SK-N-SH treated with all-trans-retinoic acid at 6 μM for 48 hours (cell line): ENCODE measurements at regions not wholly inside any gene's neighbourhood (a gene's known extent, or its start where the extent isn't known, plus 50 kb on each side); places are given as distances from the start of the nearest gene placed in this dataset.
"Not testable (repeated sequence)": the region's sequence is repeated elsewhere in the genome, so short reads cannot be mapped to it uniquely, and the experiment has no call there.

Source experiments
- ATAC-seq: fragments of 200-7000 bp; cut with Tn5 transposase; 3 replicates; pipeline ENCODE4 v1.9.1; 2020; ENCODE audit warnings: mild to moderate bottlenecking, moderate library complexity
- ARNTL ChIP-seq: fragments of 450-650 bp; formaldehyde crosslinking; IDR thresholded peaks from 2 replicates; pipeline ENCODE4 v1.5.0; 2020; ENCODE audit warnings: low read depth, mild to moderate bottlenecking, moderate library complexity, borderline replicate concordance
- BACH2 ChIP-seq: fragments of 250-450 bp; sonication (Bioruptor Pico); IDR thresholded peaks from 2 replicates; pipeline ENCODE4 v1.9.0; 2021; ENCODE audit warnings: mild to moderate bottlenecking, borderline replicate concordance
- CSDC2 ChIP-seq: fragments of 250-450 bp; sonication (Bioruptor Pico); IDR thresholded peaks from 2 replicates; pipeline ENCODE4 v1.5.0; 2020; ENCODE audit warnings: mild to moderate bottlenecking, moderate library complexity
- ESRRG ChIP-seq: fragments of 250-450 bp; sonication (Bioruptor Pico); IDR thresholded peaks from 2 replicates; pipeline ENCODE4 v1.6.1; 2021; ENCODE audit warnings: mild to moderate bottlenecking
- GLIS3 ChIP-seq: fragments of 250-450 bp; sonication (Bioruptor Pico); IDR thresholded peaks from 2 replicates; pipeline ENCODE4 v1.5.0; 2020; ENCODE audit warnings: mild to moderate bottlenecking, moderate library complexity
- ISL1 ChIP-seq: fragments of 250-450 bp; sonication (Bioruptor Pico); IDR thresholded peaks from 2 replicates; pipeline ENCODE4 v2.1.2; 2022; ENCODE audit warnings: mild to moderate bottlenecking, moderate library complexity
- OSR1 ChIP-seq: fragments of 250-450 bp; sonication (Bioruptor Pico); IDR thresholded peaks from 2 replicates; pipeline ENCODE4 v1.8.0; 2022; ENCODE audit warnings: moderate library complexity, mild to moderate bottlenecking, inconsistent platforms
- RARB ChIP-seq: fragments of 250-450 bp; sonication (Bioruptor Pico); IDR thresholded peaks from 2 replicates; pipeline ENCODE4 v1.8.0; 2021; ENCODE audit warnings: mild to moderate bottlenecking, moderate library complexity
- SNAI2 ChIP-seq: fragments of 250-450 bp; sonication (Bioruptor Pico); IDR thresholded peaks from 2 replicates; pipeline ENCODE4 v1.5.0; 2020; ENCODE audit warnings: mild to moderate bottlenecking, moderate library complexity
- TCF4 ChIP-seq: fragments of 250-450 bp; sonication (Bioruptor Pico); IDR thresholded peaks from 2 replicates; pipeline ENCODE4 v1.8.0; 2021; ENCODE audit warnings: mild to moderate bottlenecking, moderate library complexity, borderline replicate concordance
- TOX ChIP-seq: fragments of 250-450 bp; sonication (Bioruptor Pico); IDR thresholded peaks from 2 replicates; pipeline ENCODE4 v1.8.0; 2021; ENCODE audit warnings: mild to moderate bottlenecking, moderate library complexity, borderline replicate concordance
- TSHZ2 ChIP-seq: fragments of 250-450 bp; sonication (Bioruptor Pico); IDR thresholded peaks from 2 replicates; pipeline ENCODE4 v1.5.0; 2020; ENCODE audit warnings: mild to moderate bottlenecking, moderate library complexity
- ZC3H10 ChIP-seq: fragments of 250-450 bp; sonication (Bioruptor Pico); IDR thresholded peaks from 2 replicates; pipeline ENCODE4 v1.5.1; 2021; ENCODE audit warnings: mild to moderate bottlenecking, moderate library complexity
- ZNF565 ChIP-seq: fragments of 450-650 bp; formaldehyde crosslinking; conservative IDR thresholded peaks from 2 replicates; pipeline ENCODE4 v1.5.0; 2020; ENCODE audit warnings: low read depth, mild to moderate bottlenecking, moderate library complexity
- ZNF70 ChIP-seq: fragments of 450-650 bp; formaldehyde crosslinking; IDR thresholded peaks from 2 replicates; pipeline ENCODE4 v1.5.0; 2020; ENCODE audit warnings: mild to moderate bottlenecking, moderate library complexity
- ZNF8 ChIP-seq: fragments of 450-650 bp; formaldehyde crosslinking; IDR thresholded peaks from 2 replicates; pipeline ENCODE4 v1.5.0; 2020; ENCODE audit warnings: mild to moderate bottlenecking, moderate library complexity
- TF ChIP-seq, protein P1 (sequence below): fragments of 250-450 bp; sonication (Bioruptor Pico); IDR thresholded peaks from 2 replicates; pipeline ENCODE4 v1.5.1; 2020; ENCODE audit warnings: low read depth, mild to moderate bottlenecking, moderate library complexity
- TF ChIP-seq, protein P2 (sequence below): fragments of 250-450 bp; sonication (Bioruptor Pico); IDR thresholded peaks from 2 replicates; pipeline ENCODE4 v1.5.1; 2021; ENCODE audit warnings: mild to moderate bottlenecking, moderate library complexity
- TF ChIP-seq, protein P3 (sequence below): fragments of 250-450 bp; sonication (Bioruptor Pico); IDR thresholded peaks from 2 replicates; pipeline ENCODE4 v1.8.0; 2020; ENCODE audit warnings: mild to moderate bottlenecking, moderate library complexity, borderline replicate concordance

DNA sequence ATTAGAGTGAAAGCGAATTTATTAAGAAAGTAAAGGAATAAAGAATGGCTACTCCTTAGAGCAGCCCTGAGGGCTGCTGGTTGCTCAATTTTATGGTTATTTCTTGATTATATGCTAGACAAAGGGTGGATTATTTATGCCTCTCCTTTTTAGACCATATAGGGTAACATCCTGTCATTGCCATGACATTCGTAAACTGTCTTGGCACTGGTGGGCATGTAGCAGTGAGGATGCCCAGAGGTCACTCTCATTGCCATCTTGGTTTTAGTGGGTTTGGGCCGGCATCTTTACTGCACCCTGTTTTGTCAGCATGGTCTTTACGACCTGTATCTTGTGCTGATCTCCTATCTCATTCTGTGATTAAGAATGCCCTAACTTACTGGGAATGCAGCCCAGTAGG is 58.2 kb downstream of the TANC2 start:
- no peak for ATAC-seq
- TF ChIP-seq TSHZ2 (CRISPR knock-in tag): no peak
- TF ChIP-seq, all 23 proteins: peak for 0

- peak; percentile 32; the same call in 2 of the 3 replicates for ATAC-seq
- no peak for TF ChIP-seq ZNF70
- 0 out of 2 replicates have a peak, but pooled peaks have one; percentile 7 for TF ChIP-seq ISL1 (CRISPR knock-in tag)
Observed at GRCh38 chr17:63024716-63025115, 58.7 kb downstream of the TANC2 start.

DNA sequence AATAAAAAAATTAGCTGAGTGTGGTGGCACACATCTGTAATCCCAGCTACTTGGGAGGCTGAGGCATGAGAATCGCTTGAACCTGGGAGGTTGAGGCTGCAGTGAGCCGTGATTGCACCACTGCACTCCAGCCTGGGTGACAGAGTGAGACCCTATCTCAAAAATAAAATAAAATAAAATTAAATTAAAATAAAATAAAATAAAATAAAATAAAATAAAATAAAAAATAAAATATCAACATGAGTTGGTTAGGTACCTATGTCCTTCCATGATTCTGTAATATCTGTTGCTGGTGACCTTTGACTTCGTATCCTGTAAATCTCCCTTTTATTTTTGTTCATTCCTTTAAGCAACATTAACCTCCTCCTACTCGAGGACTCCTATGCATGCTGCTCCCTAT is 59.6 kb downstream of the TANC2 start:
- ATAC-seq: not testable (repeated sequence)

- peak; percentile 79 for ATAC-seq
- 0 out of 2 replicates have a peak, but pooled peaks have one; percentile 10 for TF ChIP-seq ISL1 (CRISPR knock-in tag)
- no peak for TF ChIP-seq ZNF8
- no peak for TF ChIP-seq BACH2 (CRISPR knock-in tag)
- no peak for TF ChIP-seq TCF4 (CRISPR knock-in tag)
Observed at GRCh38 chr17:63029541-63029940, 63.5 kb downstream of the TANC2 start.

DNA sequence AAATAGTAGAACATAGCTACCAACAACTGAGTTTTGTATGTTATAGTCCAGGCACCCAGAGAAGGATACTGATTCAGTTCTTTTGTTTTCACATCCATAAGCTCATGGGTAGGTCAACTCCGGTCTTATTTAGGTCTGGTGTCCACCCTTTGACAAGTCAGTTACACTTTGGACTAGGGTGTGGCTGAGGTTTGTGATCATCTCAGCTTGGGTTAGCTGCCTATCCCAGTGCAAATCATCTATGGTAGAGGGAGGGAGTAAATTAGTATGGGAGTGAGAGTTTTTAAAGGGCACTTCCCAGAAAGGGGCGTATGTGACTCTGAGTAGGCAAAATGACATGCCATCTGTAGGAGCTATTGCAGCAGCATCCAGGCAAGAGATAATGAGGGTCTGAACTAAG is 66.1 kb downstream of the TANC2 start:
- TF ChIP-seq RARB (CRISPR knock-in tag) (no peak), ZC3H10 (CRISPR knock-in tag) (no peak), SNAI2 (no peak), ZNF8 (no peak), GLIS3 (CRISPR knock-in tag) (no peak), ZNF565 (no peak), ESRRG (CRISPR knock-in tag) (no peak), TOX (CRISPR knock-in tag) (no peak), ISL1 (CRISPR knock-in tag) (no peak), TCF4 (CRISPR knock-in tag) (no peak), TSHZ2 (CRISPR knock-in tag) (no peak), ZNF70 (no peak), CSDC2 (CRISPR knock-in tag) (no peak), BACH2 (CRISPR knock-in tag) (no peak), ARNTL (no peak), OSR1 (CRISPR knock-in tag) (no peak)
- TF ChIP-seq, protein P1, sequence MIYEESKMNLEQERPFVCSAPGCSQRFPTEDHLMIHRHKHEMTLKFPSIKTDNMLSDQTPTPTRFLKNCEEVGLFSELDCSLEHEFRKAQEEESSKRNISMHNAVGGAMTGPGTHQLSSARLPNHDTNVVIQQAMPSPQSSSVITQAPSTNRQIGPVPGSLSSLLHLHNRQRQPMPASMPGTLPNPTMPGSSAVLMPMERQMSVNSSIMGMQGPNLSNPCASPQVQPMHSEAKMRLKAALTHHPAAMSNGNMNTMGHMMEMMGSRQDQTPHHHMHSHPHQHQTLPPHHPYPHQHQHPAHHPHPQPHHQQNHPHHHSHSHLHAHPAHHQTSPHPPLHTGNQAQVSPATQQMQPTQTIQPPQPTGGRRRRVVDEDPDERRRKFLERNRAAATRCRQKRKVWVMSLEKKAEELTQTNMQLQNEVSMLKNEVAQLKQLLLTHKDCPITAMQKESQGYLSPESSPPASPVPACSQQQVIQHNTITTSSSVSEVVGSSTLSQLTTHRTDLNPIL: no peak
- TF ChIP-seq, protein P2, sequence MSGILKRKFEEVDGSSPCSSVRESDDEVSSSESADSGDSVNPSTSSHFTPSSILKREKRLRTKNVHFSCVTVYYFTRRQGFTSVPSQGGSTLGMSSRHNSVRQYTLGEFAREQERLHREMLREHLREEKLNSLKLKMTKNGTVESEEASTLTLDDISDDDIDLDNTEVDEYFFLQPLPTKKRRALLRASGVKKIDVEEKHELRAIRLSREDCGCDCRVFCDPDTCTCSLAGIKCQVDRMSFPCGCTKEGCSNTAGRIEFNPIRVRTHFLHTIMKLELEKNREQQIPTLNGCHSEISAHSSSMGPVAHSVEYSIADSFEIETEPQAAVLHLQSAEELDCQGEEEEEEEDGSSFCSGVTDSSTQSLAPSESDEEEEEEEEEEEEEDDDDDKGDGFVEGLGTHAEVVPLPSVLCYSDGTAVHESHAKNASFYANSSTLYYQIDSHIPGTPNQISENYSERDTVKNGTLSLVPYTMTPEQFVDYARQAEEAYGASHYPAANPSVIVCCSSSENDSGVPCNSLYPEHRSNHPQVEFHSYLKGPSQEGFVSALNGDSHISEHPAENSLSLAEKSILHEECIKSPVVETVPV (CRISPR knock-in tag): no peak
- TF ChIP-seq, protein P3, sequence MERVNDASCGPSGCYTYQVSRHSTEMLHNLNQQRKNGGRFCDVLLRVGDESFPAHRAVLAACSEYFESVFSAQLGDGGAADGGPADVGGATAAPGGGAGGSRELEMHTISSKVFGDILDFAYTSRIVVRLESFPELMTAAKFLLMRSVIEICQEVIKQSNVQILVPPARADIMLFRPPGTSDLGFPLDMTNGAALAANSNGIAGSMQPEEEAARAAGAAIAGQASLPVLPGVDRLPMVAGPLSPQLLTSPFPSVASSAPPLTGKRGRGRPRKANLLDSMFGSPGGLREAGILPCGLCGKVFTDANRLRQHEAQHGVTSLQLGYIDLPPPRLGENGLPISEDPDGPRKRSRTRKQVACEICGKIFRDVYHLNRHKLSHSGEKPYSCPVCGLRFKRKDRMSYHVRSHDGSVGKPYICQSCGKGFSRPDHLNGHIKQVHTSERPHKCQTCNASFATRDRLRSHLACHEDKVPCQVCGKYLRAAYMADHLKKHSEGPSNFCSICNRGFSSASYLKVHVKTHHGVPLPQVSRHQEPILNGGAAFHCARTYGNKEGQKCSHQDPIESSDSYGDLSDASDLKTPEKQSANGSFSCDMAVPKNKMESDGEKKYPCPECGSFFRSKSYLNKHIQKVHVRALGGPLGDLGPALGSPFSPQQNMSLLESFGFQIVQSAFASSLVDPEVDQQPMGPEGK (CRISPR knock-in tag): no peak
- ATAC-seq: no peak
